ENCODE measurements at regions not wholly inside any gene's neighbourhood (a gene's known extent, or its start where the extent isn't known, plus 50 kb on each side); places are given as distances from the start of the nearest gene placed in this dataset.

DNA sequence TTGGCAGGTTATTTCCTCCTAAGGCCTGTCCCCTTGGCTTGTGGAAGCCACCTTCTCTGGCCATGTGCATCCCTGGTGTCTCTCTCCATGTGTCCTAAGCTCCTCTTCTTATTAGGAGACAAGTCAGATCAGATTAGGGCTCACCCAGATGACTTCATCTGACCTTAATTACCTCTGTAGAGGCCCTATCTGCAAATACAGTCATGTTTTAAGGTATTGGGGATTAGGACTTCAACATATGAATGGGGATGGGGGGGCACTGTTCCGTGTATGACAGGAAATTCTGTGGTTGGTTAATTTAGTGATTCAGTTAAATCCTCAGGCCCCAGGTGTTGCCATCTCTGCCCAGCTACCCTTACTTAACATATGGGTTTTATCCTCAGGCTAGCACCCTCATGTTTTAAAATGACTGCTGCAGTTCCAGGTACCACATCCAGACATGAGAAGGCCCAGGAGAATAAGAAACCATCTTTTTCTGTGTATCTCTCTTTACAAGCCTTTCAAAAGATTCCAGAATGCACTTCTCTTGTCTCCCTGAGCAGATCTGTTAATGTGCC, 51.9 kb upstream of the RAI14 start:
- no peak for DNase-seq

DNA sequence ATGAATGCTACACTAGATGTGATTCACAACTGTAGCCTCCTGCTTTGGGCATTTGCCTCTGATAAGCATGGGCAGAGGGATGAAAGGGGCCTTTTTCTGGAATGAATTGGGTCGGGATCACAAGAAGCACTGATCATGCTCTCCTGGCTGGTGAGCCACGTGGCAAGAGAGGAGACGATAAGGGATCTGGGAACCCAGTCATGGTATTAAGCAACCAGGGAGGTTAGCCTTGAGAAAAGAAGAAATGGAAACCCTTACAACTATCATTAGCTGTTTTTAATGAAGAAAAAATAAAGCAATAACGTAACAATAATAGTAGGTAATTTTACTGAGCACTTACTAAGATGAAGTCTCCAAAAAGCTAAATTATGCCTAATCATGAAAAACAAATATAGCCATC, 50.0 kb upstream of the RAI14 start:
- no peak for DNase-seq

Measured in CD4-positive, alpha-beta T cell treated with Interferon gamma for 1 hour (primary cell).